ENCODE measurements at regions not wholly inside any gene's neighbourhood (a gene's known extent, or its start where the extent isn't known, plus 50 kb on each side); places are given as distances from the start of the nearest gene placed in this dataset.

DNA sequence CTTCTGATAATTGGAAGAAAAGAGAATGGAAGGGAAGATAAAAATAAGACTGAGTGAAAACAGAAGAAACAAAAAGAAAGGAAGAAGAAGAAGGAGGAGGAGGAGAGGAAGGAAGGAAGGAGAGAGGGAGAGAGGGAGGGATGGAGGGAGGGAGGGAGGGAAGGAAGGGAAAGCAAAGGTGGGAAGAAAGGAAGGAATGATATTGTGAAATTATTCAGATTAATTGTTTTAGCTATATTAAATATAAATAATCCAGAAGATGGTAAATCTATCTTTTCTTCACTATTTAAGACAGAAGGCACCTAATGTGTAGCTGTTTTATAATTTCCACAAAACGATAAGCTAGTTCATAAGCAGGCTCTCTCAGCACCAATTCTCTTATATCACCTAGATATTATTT lies 191.3 kb upstream of the LRRC7 start:
- no peak for DNase-seq

DNA sequence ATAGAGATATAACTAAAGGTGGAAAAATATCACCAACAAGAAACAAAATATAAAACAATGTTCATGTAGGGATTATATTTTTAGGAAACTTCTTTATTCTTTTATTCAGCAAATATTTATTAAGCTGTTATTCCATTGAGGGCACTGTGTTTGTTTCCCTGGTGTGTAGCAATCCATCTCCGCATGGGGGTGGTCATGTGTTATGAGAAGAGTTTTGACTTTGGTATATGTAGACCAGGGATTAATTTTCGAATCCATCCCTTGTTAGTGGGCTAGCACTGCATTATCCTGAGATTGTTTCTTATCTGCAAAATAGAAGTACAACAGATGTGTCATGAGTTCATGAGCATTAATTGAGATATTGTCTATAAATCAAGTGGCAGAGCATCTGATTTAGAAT lies 190.2 kb upstream of the LRRC7 start:
- DNase-seq: no peak

DNA sequence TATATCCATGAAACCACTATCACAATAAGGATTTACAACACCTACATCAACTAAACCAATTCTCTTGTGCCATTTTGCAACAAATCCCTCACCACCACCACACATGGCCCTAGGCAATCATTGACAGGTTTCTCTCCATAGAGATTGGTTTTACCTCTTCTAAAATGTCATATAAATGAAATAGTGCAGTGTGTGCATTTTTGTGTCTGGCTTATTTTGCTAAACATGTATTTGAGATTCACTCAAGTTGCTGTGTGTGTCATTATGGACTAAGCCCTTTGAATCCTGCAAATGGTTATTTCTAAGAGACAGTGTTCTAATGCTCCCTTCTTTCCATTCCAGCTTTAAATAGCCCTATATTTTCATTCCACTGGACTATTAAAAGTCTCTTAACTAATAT lies 179.7 kb upstream of the LRRC7 start:
- no peak for DNase-seq

DNA sequence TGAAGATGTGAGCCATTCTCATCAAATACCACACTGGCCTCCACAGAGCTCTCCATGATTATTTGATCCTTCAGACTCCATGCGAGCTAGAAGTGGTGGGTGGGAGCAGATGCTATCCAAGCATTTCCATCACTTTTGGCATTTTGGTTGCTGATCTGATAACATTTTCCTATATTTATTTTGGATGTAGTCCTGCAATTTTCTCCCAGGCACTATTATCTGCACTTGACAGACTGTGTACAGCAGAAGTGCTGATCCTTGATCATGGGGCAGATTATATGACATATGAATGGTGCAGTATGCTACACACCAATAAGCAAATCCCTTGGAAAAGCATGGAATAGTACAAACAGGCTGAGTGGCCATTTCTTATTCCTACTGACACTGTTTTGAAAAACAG lies 167.6 kb upstream of the LRRC7 start:
- no peak for DNase-seq

DNA sequence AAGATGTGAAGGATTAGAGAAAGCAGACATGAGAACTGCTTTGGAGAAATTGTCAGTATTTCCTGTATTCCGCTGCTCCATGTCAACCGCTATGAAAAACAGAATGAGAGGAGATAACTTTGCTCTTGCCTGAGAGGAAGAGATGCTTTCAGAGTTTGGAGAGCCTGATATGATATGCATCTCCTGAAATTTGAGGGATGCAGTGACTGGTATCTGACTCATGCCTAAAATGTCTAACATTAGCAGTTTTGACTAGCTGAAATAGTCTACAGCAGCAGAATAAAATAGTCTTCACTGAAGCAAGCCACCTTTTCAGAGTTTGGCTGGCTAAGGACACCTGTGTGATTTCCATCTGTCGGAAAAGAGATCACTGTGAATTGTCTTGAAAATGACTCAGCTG lies 165.8 kb upstream of the LRRC7 start:
- DNase-seq: no peak

DNA sequence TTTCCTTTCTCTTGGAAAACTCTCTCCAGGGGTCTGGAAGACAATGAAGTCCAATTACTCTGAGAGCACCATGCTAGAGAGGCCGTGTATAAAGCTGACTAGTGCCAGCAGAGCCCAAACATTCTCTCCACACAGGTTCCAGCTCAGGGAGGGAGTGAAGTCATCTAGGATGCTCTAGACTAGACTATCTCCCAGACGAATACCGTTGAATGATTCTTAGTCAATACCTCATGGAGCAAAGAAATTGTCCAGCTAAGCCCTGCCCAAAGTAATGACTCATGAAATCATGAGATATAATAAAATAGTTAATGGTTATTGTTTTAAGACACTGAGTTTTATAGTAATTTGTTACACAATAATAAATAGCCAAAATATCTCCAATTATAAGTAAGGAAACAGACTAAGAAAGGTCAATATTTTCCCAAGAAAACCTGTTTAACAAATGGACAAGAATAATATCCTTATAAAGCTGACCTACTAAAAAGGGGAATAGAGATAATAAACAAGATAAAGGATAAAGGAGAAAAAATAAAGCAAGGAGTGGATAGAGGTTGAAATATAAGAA lies 163.9 kb upstream of the LRRC7 start:
- DNase-seq: no peak

DNA sequence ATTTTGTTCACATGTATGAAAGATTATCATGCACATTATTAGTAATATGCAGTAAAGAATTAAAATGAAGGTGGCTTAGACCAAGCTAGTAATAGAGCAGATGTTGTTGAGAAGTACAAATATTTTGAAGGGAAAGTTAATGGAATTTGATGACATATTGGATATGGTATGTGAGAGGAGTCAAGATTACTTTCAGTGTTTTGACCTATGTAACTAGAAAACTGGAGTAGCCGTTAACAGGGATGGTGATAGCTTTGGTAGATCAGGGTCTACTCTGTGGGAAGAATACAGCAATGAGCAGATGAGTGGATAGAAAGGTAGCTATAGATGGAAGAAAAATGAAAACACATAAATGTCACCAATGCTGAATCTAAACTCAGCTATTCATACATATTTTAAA lies 163.2 kb upstream of the LRRC7 start:
- DNase-seq: no peak

DNA sequence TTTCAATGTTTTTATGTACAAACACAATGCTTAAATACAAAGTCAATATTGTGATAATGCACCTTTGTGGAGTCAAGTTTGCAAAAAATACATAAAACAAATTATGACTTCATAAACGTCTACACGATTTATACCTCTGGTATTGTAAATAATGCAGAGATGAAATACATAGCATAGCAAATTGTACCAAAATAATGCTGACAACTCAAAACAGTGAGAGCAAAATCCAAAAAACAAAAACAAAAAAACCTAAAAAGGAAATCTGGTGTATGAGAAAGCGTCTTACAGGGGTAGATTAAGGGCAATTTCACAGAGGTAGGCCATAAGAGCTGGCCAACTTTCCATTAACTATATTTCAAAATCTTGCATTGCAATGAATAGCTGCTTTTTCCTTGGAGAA lies 161.5 kb upstream of the LRRC7 start:
- no peak for DNase-seq

DNA sequence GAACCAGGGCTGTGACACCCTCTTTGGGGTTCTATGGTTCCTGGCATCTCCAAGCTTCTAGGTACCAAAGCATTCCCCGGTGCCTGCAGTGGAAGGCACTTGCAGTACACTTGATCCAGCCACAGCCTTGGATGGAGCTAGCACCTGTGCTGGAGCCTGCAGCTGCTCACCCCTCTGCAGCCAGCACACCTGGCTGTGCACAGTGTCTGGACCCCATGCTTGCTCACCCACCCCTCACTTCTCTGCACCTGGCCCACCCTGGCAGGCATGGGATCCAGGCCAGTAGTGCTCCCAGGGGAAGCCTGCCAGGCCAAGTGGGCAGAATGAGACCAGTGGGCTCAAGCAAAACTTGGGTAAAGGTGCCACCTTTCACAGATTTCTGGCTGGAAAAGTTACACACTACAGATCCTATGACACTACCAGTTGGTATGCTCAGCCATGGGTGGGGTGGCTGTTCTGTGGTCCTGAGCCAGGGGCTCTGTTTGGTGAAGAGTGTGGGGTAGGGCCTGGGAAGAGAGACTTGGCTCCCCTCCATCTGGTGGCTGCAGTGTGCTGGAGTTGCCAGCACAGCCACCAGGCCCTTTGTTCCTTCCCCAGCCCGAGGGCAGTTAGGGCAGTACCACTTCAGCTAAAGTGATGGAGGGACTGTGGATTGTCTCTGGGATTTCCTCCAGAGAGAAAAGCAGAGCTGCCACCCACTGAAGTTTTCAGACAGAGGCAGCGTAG lies 157.8 kb upstream of the LRRC7 start:
- no peak for DNase-seq

DNA sequence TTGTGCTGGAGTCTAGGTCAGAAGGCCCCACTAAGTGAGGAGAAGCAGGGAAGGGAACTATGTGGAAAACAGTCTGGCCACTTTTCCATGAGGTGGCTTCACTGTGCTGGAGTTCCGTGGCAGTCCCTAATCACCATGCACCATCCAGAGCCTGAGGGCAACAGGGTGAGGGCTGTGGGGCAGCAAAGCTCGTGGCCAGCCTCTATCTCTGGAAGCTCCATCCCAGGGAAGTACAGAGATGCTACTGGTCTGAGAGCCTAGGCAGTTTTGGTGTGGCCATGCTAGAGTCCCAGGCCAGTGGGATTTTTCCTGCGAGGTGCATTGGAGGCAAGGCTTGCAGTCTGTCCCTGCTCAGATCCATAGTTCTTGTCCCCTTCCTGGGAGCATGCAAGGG lies 157.3 kb upstream of the LRRC7 start:
- no peak for DNase-seq

DNA sequence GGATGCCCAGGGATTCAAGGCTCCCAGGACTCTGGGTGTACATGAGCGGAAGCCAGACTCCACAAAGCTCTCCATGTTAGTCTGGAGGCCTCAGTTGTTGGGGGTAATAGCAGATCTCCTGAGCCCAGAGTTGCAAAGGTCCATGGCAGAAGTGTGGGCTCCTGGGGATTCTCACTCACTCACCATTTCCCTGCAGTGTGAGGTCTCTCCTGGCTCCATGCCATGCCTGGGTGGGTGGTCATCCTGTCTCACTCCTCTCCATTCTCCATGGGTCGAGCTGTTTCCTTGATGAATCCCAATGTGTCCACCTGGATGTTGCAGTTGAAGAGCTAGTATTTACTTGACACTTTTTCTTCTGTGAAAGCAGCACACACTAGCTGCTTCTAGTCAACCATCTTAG lies 156.8 kb upstream of the LRRC7 start:
- no peak for DNase-seq

DNA sequence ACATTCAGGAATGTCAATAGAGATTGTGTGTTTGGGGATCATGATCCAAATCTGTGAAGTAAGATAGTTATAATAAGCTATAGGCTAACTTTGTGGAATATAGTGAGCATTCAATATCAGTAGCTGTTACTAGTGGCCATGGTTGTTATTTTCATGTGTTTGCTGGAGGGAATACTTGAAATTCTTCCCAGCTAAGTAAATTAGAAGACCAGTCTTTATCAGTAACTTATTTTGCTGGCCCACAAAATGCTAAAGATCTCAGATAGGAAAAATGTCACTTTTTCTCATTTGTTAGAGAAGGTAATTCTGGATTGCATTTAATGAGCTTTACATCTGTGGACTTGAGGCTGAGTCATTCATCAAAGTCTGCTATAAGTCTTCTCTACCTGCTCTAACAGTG lies 156.1 kb upstream of the LRRC7 start:
- DNase-seq: no peak

DNA sequence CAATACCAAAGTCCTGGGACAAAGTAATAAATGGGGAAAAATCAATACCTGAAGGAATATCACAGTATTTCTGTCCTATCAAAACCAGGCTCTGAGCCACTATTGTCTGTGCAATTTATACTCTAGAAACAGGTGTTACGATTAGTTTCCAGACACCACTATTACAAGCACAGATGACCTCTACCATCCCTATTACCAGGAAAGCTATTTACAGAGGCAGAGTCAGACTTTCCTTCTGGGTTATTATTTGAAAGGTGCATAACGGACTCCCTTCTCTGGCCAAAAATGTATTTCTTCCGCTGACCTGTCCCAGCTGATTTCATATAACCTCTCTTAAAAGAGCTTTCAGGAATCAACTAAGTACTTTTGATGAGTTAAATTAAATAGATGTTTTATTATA lies 154.6 kb upstream of the LRRC7 start:
- DNase-seq: no peak

DNA sequence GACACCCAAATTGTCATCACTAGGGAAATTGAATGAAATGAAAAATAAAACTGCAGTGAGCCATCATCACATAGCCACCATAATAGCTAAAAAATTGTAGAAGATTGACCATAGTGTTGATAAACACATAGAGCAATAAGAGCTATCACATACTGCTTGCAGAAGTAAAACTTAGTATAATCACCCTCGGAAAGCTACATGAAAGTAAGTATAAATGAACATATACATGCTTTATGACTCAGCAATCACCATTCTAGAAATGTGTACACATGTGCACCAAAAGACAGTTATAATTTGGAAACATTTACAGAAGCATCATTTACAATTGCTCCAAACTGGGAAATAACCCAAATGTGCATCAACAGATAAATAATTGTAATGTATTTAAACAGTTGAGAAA lies 153.1 kb upstream of the LRRC7 start:
- no peak for DNase-seq

DNA sequence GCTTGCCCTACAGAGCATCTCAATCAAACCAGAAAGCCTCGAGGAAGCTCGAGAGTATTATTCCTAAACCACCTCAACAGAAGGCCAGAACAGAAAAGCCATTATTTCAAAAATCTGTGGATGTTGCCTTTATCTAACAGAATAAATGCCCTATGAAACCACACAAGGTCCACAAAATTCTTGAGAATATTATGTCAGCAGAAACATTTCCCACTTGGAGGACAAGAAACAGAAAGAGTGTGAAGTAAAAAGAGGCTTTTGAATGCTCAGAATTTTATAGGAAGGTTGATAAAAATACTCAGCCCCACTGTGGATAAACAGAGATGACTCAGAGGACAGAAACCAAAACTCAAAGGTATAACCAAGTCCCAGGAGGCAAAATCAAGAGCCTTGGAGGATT lies 146.4 kb upstream of the LRRC7 start:
- no peak for DNase-seq

DNA sequence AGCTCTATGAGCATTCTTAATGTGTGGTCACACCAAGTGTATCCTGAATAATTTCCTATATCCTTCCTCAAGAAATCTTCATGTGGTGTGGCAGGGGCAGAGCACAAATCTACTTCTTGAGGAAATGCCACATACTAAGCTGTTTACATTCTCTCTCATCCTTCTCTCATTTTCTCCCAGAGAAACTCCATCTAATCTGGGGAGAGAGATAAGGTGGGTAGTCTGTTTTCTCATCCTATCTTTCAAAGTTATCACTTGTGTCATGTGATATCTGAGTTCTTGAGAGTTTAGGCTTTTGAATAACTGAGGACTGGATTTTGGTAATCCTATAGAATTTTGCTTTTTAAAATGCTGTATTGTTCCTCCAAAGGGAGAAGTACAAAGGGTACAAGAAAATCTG lies 141.9 kb upstream of the LRRC7 start:
- DNase-seq: no peak

DNA sequence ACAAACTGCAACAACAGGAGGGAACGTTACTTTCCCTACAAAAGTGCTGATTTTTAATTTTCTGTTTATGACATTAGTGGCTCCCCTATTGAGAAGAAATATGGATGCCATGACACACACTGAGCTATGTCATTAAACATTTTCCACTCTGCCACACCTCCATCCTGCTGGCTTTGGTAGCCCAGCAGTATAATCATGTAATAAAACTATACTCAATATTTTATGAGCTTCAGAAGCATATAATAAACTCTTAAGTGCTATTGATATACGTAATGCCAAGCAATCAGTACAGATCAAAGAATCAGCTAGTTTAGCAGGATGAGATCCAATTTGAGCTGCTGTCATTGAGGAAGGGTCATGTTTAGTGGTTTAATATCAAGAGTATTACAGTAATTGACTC lies 141.3 kb upstream of the LRRC7 start:
- no peak for DNase-seq

DNA sequence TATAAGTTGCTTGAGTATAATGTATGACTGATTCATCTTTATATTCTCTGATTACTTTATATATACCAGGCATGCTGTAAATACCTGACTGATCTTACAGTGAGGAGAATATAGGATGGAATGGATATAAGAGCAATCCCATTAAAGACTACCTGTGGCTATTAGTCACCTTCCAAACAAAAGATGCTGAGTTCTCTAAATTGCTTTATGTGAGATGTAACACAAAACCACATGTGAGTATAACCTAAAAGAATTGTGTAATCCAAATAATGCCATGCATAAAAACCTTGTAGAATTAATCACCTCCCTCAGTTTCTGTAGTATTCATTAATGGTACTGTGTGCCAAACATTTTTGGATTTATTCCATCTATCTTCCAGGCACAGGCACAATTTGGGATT lies 134.6 kb upstream of the LRRC7 start:
- no peak for DNase-seq

DNA sequence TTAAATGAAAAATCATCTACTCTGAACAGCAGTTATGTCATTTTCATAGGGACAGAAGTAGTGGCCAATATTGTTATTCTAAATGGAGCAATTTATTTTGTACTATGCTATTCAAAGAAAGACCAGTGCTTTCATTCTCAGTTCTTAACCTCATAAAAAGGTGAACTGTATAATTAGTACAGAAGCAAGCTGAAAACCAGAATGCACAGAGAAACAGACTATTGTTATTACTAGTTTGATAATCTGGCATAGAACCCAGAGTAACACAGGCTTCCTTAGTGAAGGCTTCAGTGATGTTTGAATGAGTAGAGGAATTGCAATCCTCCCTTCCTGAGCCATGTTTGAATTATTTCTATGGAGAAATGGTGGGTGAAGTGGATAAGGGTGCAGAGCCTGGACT lies 131.6 kb upstream of the LRRC7 start:
- no peak for DNase-seq

DNA sequence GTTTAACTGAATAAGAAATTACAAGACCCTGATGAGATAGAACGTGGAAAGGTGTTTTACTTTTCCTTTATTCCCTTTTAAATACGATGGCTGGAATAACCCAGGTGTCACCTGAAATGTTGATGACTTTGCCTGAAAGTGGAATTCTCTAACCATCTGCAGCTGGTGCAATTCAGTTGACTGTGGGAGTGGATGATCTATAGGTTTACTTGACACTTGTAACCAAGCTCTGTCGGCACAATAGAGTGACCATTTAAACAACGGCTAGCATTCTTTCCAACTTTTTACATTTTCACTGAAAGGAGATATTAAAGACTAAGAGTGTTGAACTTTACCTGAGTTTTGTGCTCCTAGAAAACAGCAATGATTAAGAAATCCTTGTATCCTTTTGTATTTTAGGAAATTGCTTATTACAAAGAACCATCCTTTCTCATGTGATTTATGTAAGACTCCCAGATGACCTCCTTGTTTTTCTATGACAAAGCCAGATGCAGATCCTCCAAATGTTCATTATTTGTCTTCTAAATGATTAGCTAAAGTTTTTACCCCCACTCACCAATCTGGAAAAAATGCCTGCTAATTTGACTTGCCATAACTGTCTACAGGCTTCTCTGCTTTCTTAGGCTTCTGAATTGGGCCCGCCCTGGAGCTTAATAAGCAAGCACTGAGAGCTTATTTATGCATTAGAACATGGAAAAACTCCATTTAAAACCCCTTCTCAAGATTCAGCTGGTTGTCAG lies 129.5 kb upstream of the LRRC7 start:
- no peak for DNase-seq

DNA sequence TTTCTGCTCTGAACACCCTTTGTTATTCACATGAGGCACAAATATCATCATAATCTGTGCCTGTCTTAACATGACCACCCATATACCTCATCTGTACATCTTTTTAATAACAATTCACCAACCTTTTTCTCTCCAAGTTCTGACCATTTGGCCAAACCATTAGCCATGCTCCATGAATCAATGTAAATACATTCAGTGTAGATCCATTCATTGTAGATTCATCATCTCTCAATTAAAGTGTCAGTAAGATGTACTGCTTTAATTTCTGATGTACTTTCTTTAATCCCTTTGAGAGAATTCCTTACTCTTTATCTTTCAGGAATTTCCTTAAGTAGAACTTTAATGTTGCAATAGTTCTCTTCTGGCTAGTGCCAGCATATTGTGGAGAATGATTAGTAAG lies 126.2 kb upstream of the LRRC7 start:
- no peak for DNase-seq

DNA sequence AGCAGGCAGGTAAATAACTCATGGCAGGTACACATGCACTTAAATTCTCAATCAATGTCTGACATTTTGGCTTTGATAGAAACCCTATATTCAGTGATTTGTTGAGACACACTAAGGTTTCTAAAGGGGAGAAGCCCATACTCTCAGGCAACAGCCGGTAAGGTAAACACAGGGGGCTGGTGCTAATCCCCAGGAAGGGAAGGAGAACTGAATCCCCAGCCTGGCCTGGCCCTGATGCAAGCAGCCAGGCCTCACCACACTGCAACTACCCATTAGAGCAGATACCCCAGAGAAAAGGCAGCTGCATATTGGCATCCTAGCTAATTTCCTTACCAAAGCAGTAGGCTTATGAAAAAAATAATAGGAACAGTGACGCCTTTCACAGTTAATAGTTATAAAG lies 116.5 kb upstream of the LRRC7 start:
- no peak for DNase-seq

DNA sequence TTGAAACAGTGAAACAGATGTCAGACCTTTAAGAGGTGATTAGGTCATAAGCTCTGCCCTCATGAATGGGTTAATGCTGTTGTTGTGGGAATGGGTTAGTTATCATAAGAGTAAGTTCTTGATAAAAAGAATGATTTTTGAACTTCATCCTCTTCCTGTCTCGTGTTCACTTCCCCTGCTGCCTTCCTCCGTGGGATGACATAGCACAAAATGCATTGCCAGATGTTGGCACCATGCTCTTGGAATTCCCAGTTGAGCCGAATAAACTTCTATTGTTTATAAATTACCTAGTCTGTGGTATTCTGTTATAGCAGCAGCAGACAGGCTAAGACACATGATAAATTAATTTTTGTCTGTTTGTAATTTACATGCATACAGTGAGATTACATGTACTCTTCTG lies 112.0 kb upstream of the LRRC7 start:
- no peak for DNase-seq

DNA sequence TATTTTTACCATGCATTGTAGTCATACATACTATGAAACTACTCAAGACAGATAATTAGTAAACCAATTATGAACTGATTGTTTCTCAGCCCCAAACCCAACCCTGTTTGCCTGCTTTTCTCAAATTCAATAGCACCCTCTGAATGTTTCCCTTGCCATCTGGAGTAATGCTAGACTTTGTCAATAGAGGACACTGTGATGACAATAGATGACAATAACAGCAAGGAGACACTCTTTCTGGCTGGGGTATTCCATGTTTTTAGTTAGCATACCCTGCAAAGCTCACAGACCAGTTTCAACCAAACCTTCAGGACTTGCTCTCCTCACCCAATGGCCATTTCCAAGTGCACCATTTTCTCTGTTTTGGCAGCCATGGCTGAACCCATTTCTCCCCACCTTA lies 108.5 kb upstream of the LRRC7 start:
- no peak for DNase-seq

DNA sequence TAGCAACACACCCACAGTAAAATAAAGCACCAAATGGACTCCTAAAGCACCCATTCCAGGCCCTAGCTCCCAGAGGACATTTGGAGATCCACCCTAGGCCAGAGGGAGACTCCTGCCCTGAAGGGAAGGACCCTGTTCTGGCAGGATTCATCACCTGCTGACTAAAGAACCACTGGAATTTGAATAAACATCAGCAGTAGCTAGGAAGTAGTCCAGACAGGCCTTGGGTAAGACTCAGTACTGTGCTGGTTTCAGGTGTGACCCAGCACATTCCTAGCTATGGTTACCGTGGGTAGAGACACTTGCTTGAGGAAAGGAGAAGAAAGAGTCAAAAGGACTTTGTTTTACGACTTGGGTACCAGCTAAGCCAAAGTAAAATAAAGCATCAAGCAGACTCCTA lies 92.7 kb upstream of the LRRC7 start:
- no peak for DNase-seq
